Testis (tissue), 2 donors: ENCODE measurements at regions not wholly inside any gene's neighbourhood (a gene's known extent, or its start where the extent isn't known, plus 50 kb on each side); places are given as distances from the start of the nearest gene placed in this dataset.

Experiments used
- DNase-seq: peaks from one replicate; pipeline ENCODE4 v3.0.0-alpha.2; 2019
- H3K27ac ChIP-seq, 2 donors: fragments of 200-600 bp; sonication (generic); one replicate each; pipeline ENCODE4 v1.5.1; 2019
- H3K27me3 ChIP-seq: fragments of 200-600 bp; sonication (generic); one replicate; pipeline ENCODE4 v1.5.1; 2019
- H3K36me3 ChIP-seq: fragments of 200-600 bp; sonication (generic); one replicate; pipeline ENCODE4 v1.5.1; 2017; ENCODE audit warnings: low read depth; ENCODE audit errors: missing control alignments
- H3K4me1 ChIP-seq: fragments of 200-600 bp; sonication (generic); one replicate; pipeline ENCODE4 v1.5.1; 2019
- H3K4me3 ChIP-seq, 2 donors: fragments of 200-600 bp; sonication (generic); one replicate each; pipeline ENCODE4 v1.5.1; 2017 to 2019
- H3K9me3 ChIP-seq: fragments of 200-600 bp; sonication (generic); one replicate; pipeline ENCODE4 v1.5.1; 2017
- CTCF ChIP-seq, 3 experiments: fragments of 450-650 bp in 2 of 3; fragments of 200-600 bp in 1 of 3; sonication (generic) in 1 of 3; IDR thresholded peaks; one replicate each; pipeline ENCODE4 v1.5.1; 2016 to 2019; ENCODE audit warnings: antibody characterized with exemption in 3 of 3, mild to moderate bottlenecking in 2 of 3, moderate library complexity in 1 of 3
- POLR2A ChIP-seq: fragments of 450-650 bp; IDR thresholded peaks from one replicate; pipeline ENCODE4 v1.6.1; 2017; ENCODE audit warnings: antibody characterized with exemption, mild to moderate bottlenecking, moderate library complexity
- WGBS, 2 donors: methylation state at CpG; one replicate each; pipeline ENCODE4 v1.1.5; 2018; 5-methylcytosine and 5-hydroxymethylcytosine counted together
- intact Hi-C: fragments of 100-400 bp; cut with DNase I; formaldehyde crosslinking; loops from one replicate; pipeline ENCODE4 v1.15.1; 2023; ENCODE audit warnings: low total_unique reads

GRCh38 chr5:92775711-92776615 is 805.1 kb downstream of the NR2F1-AS1 start:
- no peaks in the 10 kb centered on the region for H3K4me1 ChIP-seq
- no peak overlapping the region for H3K27ac ChIP-seq
- intact Hi-C loops: no loop called here
- no peak overlapping the region for H3K4me3 ChIP-seq
- H3K9me3 ChIP-seq: no peaks in the 10 kb centered on the region
- TF ChIP-seq CTCF (IDR thresholded peaks at IDR 0.05) (no peak), POLR2A (no peak)
- no peak for DNase-seq
- H3K27me3 ChIP-seq: no peaks in the 10 kb centered on the region
- 75 to 80% methylated on average over 5 of the region's 5 CpGs for WGBS, 2 donors
- H3K36me3 ChIP-seq: no peaks in the 10 kb centered on the region

- Histone ChIP-seq H3K9me3 (no peaks in the 10 kb centered on the region), H3K27ac (no peak overlapping the region), H3K27me3 (no peaks in the 10 kb centered on the region), H3K4me3 (no peak overlapping the region), H3K4me1 (no peaks in the 10 kb centered on the region), H3K36me3 (no peaks in the 10 kb centered on the region)
- 79 to 84% methylated on average over 2 of the region's 2 CpGs for WGBS, 2 donors
- intact Hi-C loops: no loop called here
- no peak for TF ChIP-seq POLR2A
- TF ChIP-seq CTCF (IDR thresholded peaks at IDR 0.05): no peak
- no peak for DNase-seq
These were observed 811.0 kb downstream of the NR2F1-AS1 start for GRCh38 chr5:92769978-92770377.

- Histone ChIP-seq H3K27ac (no peak overlapping the region), H3K9me3 (no peaks in the 10 kb centered on the region), H3K4me1 (no peaks in the 10 kb centered on the region), H3K27me3 (no peaks in the 10 kb centered on the region), H3K36me3 (no peaks in the 10 kb centered on the region), H3K4me3 (no peak overlapping the region)
- TF ChIP-seq POLR2A (no peak), CTCF (IDR thresholded peaks at IDR 0.05) (no peak)
- no peak for DNase-seq
- intact Hi-C loops: no loop called here
- 68 to 80% methylated on average over 2 of the region's 2 CpGs for WGBS, 2 donors
These were observed 819.4 kb downstream of the NR2F1-AS1 start for GRCh38 chr5:92761585-92761984.

- Histone ChIP-seq H3K4me1 (no peaks in the 10 kb centered on the region), H3K36me3 (no peaks in the 10 kb centered on the region), H3K9me3 (no peaks in the 10 kb centered on the region), H3K27ac (no peak overlapping the region), H3K27me3 (no peaks in the 10 kb centered on the region), H3K4me3 (no peak overlapping the region)
- no peak for DNase-seq
- WGBS, 2 donors: 94 to 96% methylated on average over 2 of the region's 2 CpGs
- intact Hi-C loops: no loop called here
- TF ChIP-seq CTCF (IDR thresholded peaks at IDR 0.05) (no peak), POLR2A (no peak)
These were observed 820.5 kb downstream of the NR2F1-AS1 start for GRCh38 chr5:92760550-92760949.

- Histone ChIP-seq H3K9me3 (no peaks in the 10 kb centered on the region), H3K4me3 (no peak overlapping the region), H3K36me3 (no peaks in the 10 kb centered on the region), H3K27me3 (no peaks in the 10 kb centered on the region), H3K27ac (no peak overlapping the region), H3K4me1 (no peaks in the 10 kb centered on the region)
- intact Hi-C loops: no loop called here
- 82 to 83% methylated on average over 1 of the region's 1 CpG for WGBS, 2 donors
- TF ChIP-seq POLR2A: no peak
- no peak for TF ChIP-seq CTCF (IDR thresholded peaks at IDR 0.05)
- no peak for DNase-seq
These were observed 822.5 kb downstream of the NR2F1-AS1 start for GRCh38 chr5:92758552-92758951.
